ENCODE measurements at regions not wholly inside any gene's neighbourhood (a gene's known extent, or its start where the extent isn't known, plus 50 kb on each side); places are given as distances from the start of the nearest gene placed in this dataset.

DNA sequence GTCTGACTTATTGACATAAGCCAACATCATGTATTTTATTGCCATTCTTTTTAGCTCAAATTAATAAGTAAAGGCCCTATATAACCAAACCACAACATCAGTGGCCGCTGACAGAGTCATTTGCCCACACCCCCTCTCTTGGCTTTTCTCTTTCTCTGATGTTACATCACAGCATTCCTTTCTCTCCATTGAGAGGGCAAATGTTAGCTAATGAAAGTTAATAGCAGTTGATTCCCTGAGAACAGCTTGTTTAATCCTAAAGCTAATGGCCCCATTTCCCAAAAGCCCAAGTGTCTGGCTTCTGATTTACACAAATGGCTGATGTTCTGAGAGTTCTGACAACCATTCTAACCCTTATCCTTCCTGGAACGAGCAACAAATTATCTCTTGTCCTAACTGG lies 308.8 kb downstream of the SNAPC1 start:
- Histone ChIP-seq H3K4me1 (ENCODE audit: control insufficient read depth in 1 of 2, insufficient read depth in 1 of 2, low read depth in 1 of 2, low read length in 1 of 2) (no peaks in the 10 kb centered on the region), H3K27me3 (no peaks in the 10 kb centered on the region), H3K27ac (no peak overlapping the region), H3K36me3 (no peaks in the 10 kb centered on the region), H3K4me3 (ENCODE audit: low read depth in 1 of 2, low read length in 1 of 2) (no peak overlapping the region), H3K9me3 (no peaks in the 10 kb centered on the region)
- TF ChIP-seq, protein P1, sequence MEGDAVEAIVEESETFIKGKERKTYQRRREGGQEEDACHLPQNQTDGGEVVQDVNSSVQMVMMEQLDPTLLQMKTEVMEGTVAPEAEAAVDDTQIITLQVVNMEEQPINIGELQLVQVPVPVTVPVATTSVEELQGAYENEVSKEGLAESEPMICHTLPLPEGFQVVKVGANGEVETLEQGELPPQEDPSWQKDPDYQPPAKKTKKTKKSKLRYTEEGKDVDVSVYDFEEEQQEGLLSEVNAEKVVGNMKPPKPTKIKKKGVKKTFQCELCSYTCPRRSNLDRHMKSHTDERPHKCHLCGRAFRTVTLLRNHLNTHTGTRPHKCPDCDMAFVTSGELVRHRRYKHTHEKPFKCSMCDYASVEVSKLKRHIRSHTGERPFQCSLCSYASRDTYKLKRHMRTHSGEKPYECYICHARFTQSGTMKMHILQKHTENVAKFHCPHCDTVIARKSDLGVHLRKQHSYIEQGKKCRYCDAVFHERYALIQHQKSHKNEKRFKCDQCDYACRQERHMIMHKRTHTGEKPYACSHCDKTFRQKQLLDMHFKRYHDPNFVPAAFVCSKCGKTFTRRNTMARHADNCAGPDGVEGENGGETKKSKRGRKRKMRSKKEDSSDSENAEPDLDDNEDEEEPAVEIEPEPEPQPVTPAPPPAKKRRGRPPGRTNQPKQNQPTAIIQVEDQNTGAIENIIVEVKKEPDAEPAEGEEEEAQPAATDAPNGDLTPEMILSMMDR (IDR thresholded peaks at IDR 0.05), result no peak

DNA sequence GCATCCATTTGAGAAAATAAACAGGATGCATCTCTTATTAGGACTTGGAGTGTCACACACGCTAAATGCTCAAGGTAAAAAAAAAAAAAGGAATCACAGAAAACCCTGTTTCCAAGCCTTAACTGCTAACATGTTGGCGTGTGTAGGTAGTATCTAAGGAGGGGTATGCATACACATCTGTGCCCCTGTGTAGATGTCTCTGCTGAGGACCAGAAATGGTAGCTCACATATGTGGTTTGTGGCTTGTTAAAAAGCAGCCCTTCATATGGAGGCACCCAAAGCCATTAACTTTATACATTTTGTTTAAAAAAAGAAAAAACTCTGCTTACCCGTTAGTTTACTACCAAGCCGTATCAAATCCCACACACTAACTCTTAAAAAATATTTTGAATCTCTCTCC lies 314.1 kb downstream of the SNAPC1 start:
- TF ChIP-seq, protein P1 (IDR thresholded peaks at IDR 0.05), result no peak
- Histone ChIP-seq H3K27me3 (no peaks in the 10 kb centered on the region), H3K36me3 (no peaks in the 10 kb centered on the region), H3K4me1 (ENCODE audit: control insufficient read depth in 1 of 2, insufficient read depth in 1 of 2, low read depth in 1 of 2, low read length in 1 of 2) (no peaks in the 10 kb centered on the region), H3K27ac (no peak overlapping the region), H3K9me3 (no peaks in the 10 kb centered on the region), H3K4me3 (ENCODE audit: low read depth in 1 of 2, low read length in 1 of 2) (no peak overlapping the region)

DNA sequence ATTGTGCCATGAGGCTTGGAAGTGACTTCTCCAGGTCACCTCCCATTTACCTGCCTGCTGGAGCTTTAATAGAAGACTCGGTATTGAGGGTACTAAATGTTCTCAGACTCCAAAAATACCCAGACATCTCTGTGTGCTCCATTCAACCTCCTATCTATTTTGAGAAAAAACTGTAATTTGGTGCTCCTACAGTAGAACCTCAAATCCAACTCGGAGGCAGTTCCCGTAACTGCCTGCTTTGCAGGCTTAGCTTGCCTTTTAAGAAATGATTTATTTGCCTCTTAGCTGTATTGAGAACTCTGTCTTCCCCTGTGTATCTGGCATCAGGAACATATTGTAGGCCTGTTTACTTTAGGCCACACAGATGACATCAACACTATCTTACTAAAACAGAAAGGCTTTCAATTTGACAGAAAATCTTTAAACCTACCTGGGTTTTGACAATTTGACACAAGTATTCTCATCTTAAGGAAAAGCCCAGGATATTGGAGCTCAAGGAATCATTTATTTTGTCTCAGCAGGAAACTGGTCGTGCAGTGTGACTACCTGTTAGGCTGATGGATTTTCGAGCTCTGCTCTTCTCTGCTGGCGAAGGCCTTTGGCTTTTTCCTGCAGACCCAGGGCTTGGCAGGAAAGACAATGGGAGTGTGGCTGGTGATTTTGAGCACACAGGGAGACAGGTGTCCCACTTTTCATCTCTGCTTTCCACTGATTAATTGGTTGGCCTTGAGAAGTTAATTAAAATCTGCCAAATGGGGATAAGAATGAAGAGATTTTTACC lies 314.8 kb downstream of the SNAPC1 start:
- Histone ChIP-seq H3K9me3 (no peaks in the 10 kb centered on the region), H3K4me3 (ENCODE audit: low read depth in 1 of 2, low read length in 1 of 2) (no peak overlapping the region), H3K27ac (no peak overlapping the region), H3K36me3 (no peaks in the 10 kb centered on the region), H3K4me1 (ENCODE audit: control insufficient read depth in 1 of 2, insufficient read depth in 1 of 2, low read depth in 1 of 2, low read length in 1 of 2) (no peaks in the 10 kb centered on the region), H3K27me3 (no peaks in the 10 kb centered on the region)
- TF ChIP-seq, protein P1 (IDR thresholded peaks at IDR 0.05), result no peak

DNA sequence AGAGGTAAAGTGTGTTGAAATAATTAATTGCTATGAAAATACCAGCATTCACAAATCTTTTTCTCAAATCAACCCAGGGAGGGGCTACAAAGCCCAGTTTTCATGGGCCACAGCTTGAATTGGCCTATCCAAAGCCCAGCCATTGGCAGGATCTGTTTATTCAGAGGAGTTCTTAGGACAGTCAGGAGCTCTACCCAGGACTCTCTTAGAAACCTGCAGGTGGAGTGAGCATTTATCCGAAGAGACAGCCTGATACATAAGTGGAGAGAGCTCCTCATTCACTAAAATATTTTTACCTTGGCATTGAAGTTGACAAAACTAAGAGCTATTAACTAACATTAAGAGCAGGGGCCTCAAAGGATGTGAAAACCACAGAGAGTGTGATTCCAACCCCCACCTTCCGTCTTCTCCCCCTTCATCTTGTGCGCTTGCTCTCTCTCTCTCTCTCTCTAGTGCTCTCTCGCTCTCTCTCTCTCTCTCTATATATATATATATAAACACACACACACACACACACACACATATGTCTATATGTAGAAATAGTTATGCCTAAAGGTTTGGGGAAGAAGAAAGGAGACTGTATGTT lies 315.5 kb downstream of the SNAPC1 start:
- Histone ChIP-seq H3K36me3 (no peaks in the 10 kb centered on the region), H3K4me1 (ENCODE audit: control insufficient read depth in 1 of 2, insufficient read depth in 1 of 2, low read depth in 1 of 2, low read length in 1 of 2) (no peaks in the 10 kb centered on the region), H3K27me3 (no peaks in the 10 kb centered on the region), H3K4me3 (ENCODE audit: low read depth in 1 of 2, low read length in 1 of 2) (no peak overlapping the region), H3K9me3 (no peaks in the 10 kb centered on the region), H3K27ac (no peak overlapping the region)
- TF ChIP-seq, protein P1 (IDR thresholded peaks at IDR 0.05), result no peak

DNA sequence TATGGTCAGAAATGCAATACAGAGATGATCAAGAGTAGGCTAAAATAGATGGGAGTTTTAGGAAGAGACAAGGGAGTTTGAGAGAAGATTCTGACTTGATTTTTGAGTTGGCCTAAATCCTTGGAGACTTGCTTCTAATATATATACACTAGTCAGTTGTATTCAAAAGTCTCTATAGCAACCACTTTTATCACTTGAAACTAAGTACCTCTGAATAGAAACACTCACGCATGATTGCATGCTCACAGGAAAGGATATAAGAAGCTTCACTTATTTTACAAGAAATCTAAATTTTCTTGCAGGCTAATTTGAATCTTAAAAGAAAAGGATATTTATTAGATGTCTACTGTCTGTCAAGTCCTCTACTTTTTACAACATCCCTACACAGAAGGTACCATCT lies 316.8 kb downstream of the SNAPC1 start:
- Histone ChIP-seq H3K4me3 (ENCODE audit: low read depth in 1 of 2, low read length in 1 of 2) (no peak overlapping the region), H3K27me3 (no peaks in the 10 kb centered on the region), H3K4me1 (ENCODE audit: control insufficient read depth in 1 of 2, insufficient read depth in 1 of 2, low read depth in 1 of 2, low read length in 1 of 2) (no peaks in the 10 kb centered on the region), H3K27ac (no peak overlapping the region), H3K9me3 (no peaks in the 10 kb centered on the region), H3K36me3 (no peaks in the 10 kb centered on the region)
- TF ChIP-seq, protein P1 (IDR thresholded peaks at IDR 0.05), result no peak

All from neutrophil (primary cell).